ENCODE measurements at regions not wholly inside any gene's neighbourhood (a gene's known extent, or its start where the extent isn't known, plus 50 kb on each side); places are given as distances from the start of the nearest gene placed in this dataset.

GRCh38 chr16:13435415-13435814, 484.5 kb upstream of the ERCC4 start:
- Histone ChIP-seq H3K36me3 (ENCODE audit: control insufficient read depth, insufficient read depth, low read length) (no peaks in the 10 kb centered on the region), H2BK5ac (ENCODE audit: low read depth, low read length, poor library complexity, severe bottlenecking) (no peak overlapping the region), H3K18ac (ENCODE audit: low read depth, low read length) (no peak overlapping the region), H3K9me1 (ENCODE audit: insufficient read depth, low read length) (no peaks in the 10 kb centered on the region), H3K4me3 (ENCODE audit: insufficient read depth, low read depth, low read length) (no peak overlapping the region), H4K20me1 (ENCODE audit: insufficient read depth, low read length) (no peaks in the 10 kb centered on the region), H3K27ac (ENCODE audit: insufficient read depth, low read length) (no peak overlapping the region), H3K9ac (ENCODE audit: low read depth, low read length) (no peak overlapping the region), H3K79me1 (ENCODE audit: low read depth in 1 of 2, low read length in 2 of 2) (no peaks in the 10 kb centered on the region), H2BK20ac (ENCODE audit: low read depth, low read length) (no peak overlapping the region), H3K4ac (ENCODE audit: low read depth, low read length) (no peak overlapping the region), H3K4me1 (ENCODE audit: control insufficient read depth, insufficient read depth, low read length) (no peaks in the 10 kb centered on the region), H3K23ac (ENCODE audit: low read depth, low read length) (no peak overlapping the region), H2BK120ac (ENCODE audit: low read depth, low read length) (no peak overlapping the region), H2AK5ac (ENCODE audit: low read depth, low read length) (no peak overlapping the region), H4K91ac (ENCODE audit: insufficient read depth, low read depth, low read length) (no peak overlapping the region), H3K14ac (replicated peaks; ENCODE audit: low read depth, low read length) (no peak overlapping the region), H2BK15ac (ENCODE audit: low read depth, low read length) (no peak overlapping the region), H4K8ac (ENCODE audit: low read depth in 2 of 2, low read length in 2 of 2) (no peak overlapping the region), H3K56ac (ENCODE audit: extremely low read depth, insufficient read depth, low read length) (no peak overlapping the region), H2AFZ (replicated peaks; ENCODE audit: low read length, poor library complexity) (no peak overlapping the region), H2AK9ac (replicated peaks; ENCODE audit: low read depth, low read length, poor library complexity) (no peak overlapping the region), H4K5ac (ENCODE audit: low read depth, low read length) (no peak overlapping the region), H3K27me3 (ENCODE audit: control insufficient read depth, insufficient read depth, low read length) (no peaks in the 10 kb centered on the region), H3K4me2 (ENCODE audit: low read depth, low read length) (no peak overlapping the region), H3K9me3 (ENCODE audit: control insufficient read depth, insufficient read depth, low read length) (peaks cover 9% of the 10 kb centered on the region; the same call in 1 of the 2 replicates)
- DNase-seq (no peak), ATAC-seq (ENCODE audit: low read depth) (no peak)
- no TSS peak for BruUV-seq (replicated peaks)
- intact Hi-C loops (cut with micrococcal nuclease) (no loop called here), in situ Hi-C loops (cut with MboI; ENCODE audit: low sequenced_read_pairs) (no loop called here), dilution Hi-C loops (cut with HindIII; ENCODE audit: low sequenced_read_pairs, unreplicated experiment) (no loop called here)
- no peak for TF ChIP-seq BHLHE40 (IDR thresholded peaks at IDR 0.05; ENCODE audit: low read depth, low read length)
- TF ChIP-seq RFX5 (IDR thresholded peaks at IDR 0.05; ENCODE audit: low read depth, low read length) = no peak
- TF ChIP-seq SMC3 (IDR thresholded peaks at IDR 0.05; ENCODE audit: low read depth, low read length) = no peak
- TF ChIP-seq MAFK (IDR thresholded peaks at IDR 0.05; ENCODE audit: low read depth, low read length) = no peak
- no peak for TF ChIP-seq CTCF (conservative IDR thresholded peaks at IDR 0.05; ENCODE audit: low read depth, low read length)
- no peak for TF ChIP-seq POLR2A (IDR thresholded peaks at IDR 0.05; ENCODE audit: low read depth, low read length)
- TF ChIP-seq CHD1 (IDR thresholded peaks at IDR 0.05; ENCODE audit: low read depth, low read length) = no peak
- TF ChIP-seq MAZ (IDR thresholded peaks at IDR 0.05; ENCODE audit: borderline replicate concordance, low read depth, low read length) = no peak
- TF ChIP-seq RCOR1 (IDR thresholded peaks at IDR 0.05; ENCODE audit: insufficient replicate concordance, low read length) = no peak
- TF ChIP-seq RAD21 (IDR thresholded peaks at IDR 0.05; ENCODE audit: low read length) = no peak
- no peak for TF ChIP-seq NFE2L2 (IDR thresholded peaks at IDR 0.05; ENCODE audit: low read depth, low read length)
- TF ChIP-seq MXI1 (IDR thresholded peaks at IDR 0.05; ENCODE audit: borderline replicate concordance, low read depth, low read length) = no peak
- TF ChIP-seq CEBPB (IDR thresholded peaks at IDR 0.05; ENCODE audit: low read depth, low read length) = no peak
- TF ChIP-seq, protein P1, sequence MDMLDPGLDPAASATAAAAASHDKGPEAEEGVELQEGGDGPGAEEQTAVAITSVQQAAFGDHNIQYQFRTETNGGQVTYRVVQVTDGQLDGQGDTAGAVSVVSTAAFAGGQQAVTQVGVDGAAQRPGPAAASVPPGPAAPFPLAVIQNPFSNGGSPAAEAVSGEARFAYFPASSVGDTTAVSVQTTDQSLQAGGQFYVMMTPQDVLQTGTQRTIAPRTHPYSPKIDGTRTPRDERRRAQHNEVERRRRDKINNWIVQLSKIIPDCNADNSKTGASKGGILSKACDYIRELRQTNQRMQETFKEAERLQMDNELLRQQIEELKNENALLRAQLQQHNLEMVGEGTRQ (IDR thresholded peaks at IDR 0.05; ENCODE audit: low read depth, low read length) = no peak
- TF ChIP-seq FOS (IDR thresholded peaks at IDR 0.05; ENCODE audit: low read depth, low read length) = no peak
- TF ChIP-seq ELK1 (IDR thresholded peaks at IDR 0.05; ENCODE audit: borderline replicate concordance, low read depth, low read length) = no peak
- WGBS, 2 experiments (ENCODE audit: extremely low coverage in 2 of 2, insufficient read length in 1 of 2) = no CpG with 5 or more reads among the region's 1 CpG
- ChIA-PET POLR2A (ENCODE audit: unreplicated experiment) (no interaction called here), CTCF (no interaction called here)

Measured in IMR-90 (cell line).